Breast epithelium (tissue), 3 donors: ENCODE measurements at regions not wholly inside any gene's neighbourhood (a gene's known extent, or its start where the extent isn't known, plus 50 kb on each side); places are given as distances from the start of the nearest gene placed in this dataset.

ENCODE experiments used
- CTCF ChIP-seq, 3 donors: fragments of 450-650 bp; IDR thresholded peaks; one replicate each; pipeline ENCODE4 v1.5.1; 2016 to 2017; ENCODE audit warnings: antibody characterized with exemption in 3 of 3, mild to moderate bottlenecking in 3 of 3, moderate library complexity in 3 of 3
- POLR2A ChIP-seq: fragments of 450-650 bp; IDR thresholded peaks from one replicate; pipeline ENCODE4 v1.6.1; 2016; ENCODE audit warnings: antibody characterized with exemption, mild to moderate bottlenecking, moderate library complexity

- TF ChIP-seq POLR2A (no peak), CTCF (IDR thresholded peaks at IDR 0.05) (no peak)
Measured at GRCh38 chr3:26246901-26247300, 375.7 kb upstream of the LRRC3B start.
